ENCODE measurements at regions not wholly inside any gene's neighbourhood (a gene's known extent, or its start where the extent isn't known, plus 50 kb on each side); places are given as distances from the start of the nearest gene placed in this dataset.
A peak's percentile ranks its signal among the peaks of the same experiment; 100 is the strongest.

DNA sequence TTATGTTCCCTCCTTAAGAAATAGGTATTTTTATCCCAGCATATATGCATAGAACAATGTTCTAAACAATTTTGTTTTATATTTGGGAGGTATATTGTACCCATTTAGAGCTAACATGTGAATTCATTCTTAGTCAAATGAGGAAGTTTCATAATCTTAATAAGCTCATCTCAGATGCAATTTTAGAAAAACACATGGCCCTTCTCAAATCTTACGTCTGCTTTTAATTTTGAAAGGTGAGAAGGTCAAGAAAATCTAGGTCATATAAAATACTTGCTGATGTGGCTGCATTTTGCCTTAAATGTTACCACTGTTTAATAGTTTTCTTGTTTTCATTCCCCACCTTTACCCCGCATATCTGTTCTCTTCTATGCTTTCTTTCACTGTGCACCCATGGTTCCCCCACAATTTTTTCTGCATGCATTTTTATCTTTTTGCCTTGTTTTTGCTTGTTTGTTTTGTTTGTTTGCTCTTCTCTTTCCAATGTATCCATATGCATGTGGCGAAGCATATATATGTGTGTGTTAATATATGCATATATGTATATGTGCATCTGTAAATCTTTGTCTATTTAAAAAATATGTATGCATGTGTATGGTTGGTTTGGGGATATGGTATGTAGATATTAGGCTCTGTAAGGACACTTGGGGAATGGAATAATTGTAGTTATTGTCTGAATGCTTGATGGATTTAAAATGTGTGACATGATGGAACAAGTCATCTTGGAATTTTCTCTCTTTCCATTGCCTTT lies 317.1 kb downstream of the BCAT1 start:
- Mint-ChIP-seq H3K36me3 (no peaks in the 10 kb centered on the region), H3K27me3 (ENCODE audit: low read depth) (no peaks in the 10 kb centered on the region), H3K4me3 (no peak overlapping the region), H3K27ac (no peak overlapping the region), H3K4me1 (peaks cover 11% of the 10 kb centered on the region), H3K9me3 (peaks cover 11% of the 10 kb centered on the region)
- no peak for TF ChIP-seq IRF2 (CRISPR knock-in tag; IDR thresholded peaks at IDR 0.05; ENCODE audit: borderline replicate concordance, low read depth)
- TF ChIP-seq, protein P1, sequence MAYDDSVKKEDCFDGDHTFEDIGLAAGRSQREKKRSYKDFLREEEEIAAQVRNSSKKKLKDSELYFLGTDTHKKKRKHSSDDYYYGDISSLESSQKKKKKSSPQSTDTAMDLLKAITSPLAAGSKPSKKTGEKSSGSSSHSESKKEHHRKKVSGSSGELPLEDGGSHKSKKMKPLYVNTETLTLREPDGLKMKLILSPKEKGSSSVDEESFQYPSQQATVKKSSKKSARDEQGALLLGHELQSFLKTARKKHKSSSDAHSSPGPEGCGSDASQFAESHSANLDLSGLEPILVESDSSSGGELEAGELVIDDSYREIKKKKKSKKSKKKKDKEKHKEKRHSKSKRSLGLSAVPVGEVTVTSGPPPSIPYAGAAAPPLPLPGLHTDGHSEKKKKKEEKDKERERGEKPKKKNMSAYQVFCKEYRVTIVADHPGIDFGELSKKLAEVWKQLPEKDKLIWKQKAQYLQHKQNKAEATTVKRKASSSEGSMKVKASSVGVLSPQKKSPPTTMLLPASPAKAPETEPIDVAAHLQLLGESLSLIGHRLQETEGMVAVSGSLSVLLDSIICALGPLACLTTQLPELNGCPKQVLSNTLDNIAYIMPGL (CRISPR knock-in tag; IDR thresholded peaks at IDR 0.05) = no peak
- ChIA-PET POLR2A (no interaction called here), CTCF (interaction anchor here (0.5 kb wide), 1 partner anchor 277 kb away, joined by 4 read pairs; no protein-coding TSS in a partner anchor)
- ATAC-seq (no peak), DNase-seq (ENCODE audit: low spot score) (no peak)

DNA sequence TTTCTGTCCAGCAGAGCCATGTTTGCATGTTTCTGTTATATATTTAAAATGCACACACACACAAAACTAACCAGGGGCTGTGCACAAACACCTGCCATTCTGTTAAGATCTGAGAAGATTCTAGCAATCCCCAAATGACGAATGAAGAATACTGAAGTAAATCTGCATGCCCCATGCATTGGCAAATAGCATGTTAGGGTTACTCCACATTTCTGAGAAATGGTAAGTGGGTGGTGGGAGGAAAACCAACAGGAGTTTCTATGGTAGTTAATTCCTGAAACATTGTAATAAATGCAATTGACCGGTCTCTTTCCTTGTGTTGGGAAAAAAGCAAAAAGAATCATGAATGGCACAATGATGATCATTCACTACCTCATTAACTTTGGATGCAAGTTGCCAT lies 318.0 kb downstream of the BCAT1 start:
- H3K27me3 Mint-ChIP-seq (ENCODE audit: low read depth) = no peaks in the 10 kb centered on the region
- H3K27ac Mint-ChIP-seq = no peak overlapping the region
- POLR2A ChIA-PET = no interaction called here
- ATAC-seq (no peak), DNase-seq (ENCODE audit: low spot score) (no peak)
- TF ChIP-seq, protein P2, sequence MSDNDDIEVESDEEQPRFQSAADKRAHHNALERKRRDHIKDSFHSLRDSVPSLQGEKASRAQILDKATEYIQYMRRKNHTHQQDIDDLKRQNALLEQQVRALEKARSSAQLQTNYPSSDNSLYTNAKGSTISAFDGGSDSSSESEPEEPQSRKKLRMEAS (CRISPR knock-in tag; IDR thresholded peaks at IDR 0.05) = no peak
- TF ChIP-seq NFE2L1 (CRISPR knock-in tag; IDR thresholded peaks at IDR 0.05) = no peak
- TF ChIP-seq, protein P3, sequence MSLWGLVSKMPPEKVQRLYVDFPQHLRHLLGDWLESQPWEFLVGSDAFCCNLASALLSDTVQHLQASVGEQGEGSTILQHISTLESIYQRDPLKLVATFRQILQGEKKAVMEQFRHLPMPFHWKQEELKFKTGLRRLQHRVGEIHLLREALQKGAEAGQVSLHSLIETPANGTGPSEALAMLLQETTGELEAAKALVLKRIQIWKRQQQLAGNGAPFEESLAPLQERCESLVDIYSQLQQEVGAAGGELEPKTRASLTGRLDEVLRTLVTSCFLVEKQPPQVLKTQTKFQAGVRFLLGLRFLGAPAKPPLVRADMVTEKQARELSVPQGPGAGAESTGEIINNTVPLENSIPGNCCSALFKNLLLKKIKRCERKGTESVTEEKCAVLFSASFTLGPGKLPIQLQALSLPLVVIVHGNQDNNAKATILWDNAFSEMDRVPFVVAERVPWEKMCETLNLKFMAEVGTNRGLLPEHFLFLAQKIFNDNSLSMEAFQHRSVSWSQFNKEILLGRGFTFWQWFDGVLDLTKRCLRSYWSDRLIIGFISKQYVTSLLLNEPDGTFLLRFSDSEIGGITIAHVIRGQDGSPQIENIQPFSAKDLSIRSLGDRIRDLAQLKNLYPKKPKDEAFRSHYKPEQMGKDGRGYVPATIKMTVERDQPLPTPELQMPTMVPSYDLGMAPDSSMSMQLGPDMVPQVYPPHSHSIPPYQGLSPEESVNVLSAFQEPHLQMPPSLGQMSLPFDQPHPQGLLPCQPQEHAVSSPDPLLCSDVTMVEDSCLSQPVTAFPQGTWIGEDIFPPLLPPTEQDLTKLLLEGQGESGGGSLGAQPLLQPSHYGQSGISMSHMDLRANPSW (CRISPR knock-in tag; conservative IDR thresholded peaks at IDR 0.05; ENCODE audit: low read depth) = no peak
- no peak for TF ChIP-seq MXD4 (CRISPR knock-in tag; IDR thresholded peaks at IDR 0.05; ENCODE audit: borderline replicate concordance)
- TF ChIP-seq, protein P4, sequence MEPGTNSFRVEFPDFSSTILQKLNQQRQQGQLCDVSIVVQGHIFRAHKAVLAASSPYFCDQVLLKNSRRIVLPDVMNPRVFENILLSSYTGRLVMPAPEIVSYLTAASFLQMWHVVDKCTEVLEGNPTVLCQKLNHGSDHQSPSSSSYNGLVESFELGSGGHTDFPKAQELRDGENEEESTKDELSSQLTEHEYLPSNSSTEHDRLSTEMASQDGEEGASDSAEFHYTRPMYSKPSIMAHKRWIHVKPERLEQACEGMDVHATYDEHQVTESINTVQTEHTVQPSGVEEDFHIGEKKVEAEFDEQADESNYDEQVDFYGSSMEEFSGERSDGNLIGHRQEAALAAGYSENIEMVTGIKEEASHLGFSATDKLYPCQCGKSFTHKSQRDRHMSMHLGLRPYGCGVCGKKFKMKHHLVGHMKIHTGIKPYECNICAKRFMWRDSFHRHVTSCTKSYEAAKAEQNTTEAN (CRISPR knock-in tag; IDR thresholded peaks at IDR 0.05) = no peak
- no peak for TF ChIP-seq ESRRA (CRISPR knock-in tag; IDR thresholded peaks at IDR 0.05; ENCODE audit: borderline replicate concordance)
- no peak for TF ChIP-seq ZNF396 (CRISPR knock-in tag; IDR thresholded peaks at IDR 0.05; ENCODE audit: borderline replicate concordance)
- TF ChIP-seq, protein P5, sequence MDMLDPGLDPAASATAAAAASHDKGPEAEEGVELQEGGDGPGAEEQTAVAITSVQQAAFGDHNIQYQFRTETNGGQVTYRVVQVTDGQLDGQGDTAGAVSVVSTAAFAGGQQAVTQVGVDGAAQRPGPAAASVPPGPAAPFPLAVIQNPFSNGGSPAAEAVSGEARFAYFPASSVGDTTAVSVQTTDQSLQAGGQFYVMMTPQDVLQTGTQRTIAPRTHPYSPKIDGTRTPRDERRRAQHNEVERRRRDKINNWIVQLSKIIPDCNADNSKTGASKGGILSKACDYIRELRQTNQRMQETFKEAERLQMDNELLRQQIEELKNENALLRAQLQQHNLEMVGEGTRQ (CRISPR knock-in tag; IDR thresholded peaks at IDR 0.05) = no peak
- TF ChIP-seq, protein P6, sequence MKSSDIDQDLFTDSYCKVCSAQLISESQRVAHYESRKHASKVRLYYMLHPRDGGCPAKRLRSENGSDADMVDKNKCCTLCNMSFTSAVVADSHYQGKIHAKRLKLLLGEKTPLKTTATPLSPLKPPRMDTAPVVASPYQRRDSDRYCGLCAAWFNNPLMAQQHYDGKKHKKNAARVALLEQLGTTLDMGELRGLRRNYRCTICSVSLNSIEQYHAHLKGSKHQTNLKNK (CRISPR knock-in tag; IDR thresholded peaks at IDR 0.05) = no peak
- no peaks in the 10 kb centered on the region for H3K36me3 Mint-ChIP-seq
- CTCF ChIA-PET = no interaction called here
- H3K9me3 Mint-ChIP-seq = peaks cover 11% of the 10 kb centered on the region
- H3K4me3 Mint-ChIP-seq = no peak overlapping the region
- H3K4me1 Mint-ChIP-seq = peaks cover 5% of the 10 kb centered on the region

DNA sequence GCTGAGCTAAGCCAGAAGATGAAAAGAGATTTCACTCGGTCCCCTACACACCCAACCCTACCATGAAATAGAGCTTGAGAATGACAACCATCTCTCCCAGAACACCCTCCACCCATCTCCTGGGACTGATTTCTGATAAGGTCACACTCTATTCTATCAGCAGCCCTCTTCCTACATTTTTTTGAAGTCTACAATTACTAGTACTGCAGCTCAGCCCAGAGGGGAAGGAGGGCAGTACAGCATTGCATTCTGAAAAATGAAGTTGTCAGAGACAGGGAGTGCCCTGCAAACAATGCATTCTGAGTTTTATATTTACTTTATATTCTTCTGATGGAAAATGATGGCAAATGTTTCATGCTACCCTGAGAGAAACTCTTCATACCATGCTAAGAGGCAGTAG lies 318.5 kb downstream of the BCAT1 start:
- Mint-ChIP-seq H3K4me1 (peaks cover 3% of the 10 kb centered on the region), H3K9me3 (peaks cover 11% of the 10 kb centered on the region), H3K36me3 (no peaks in the 10 kb centered on the region), H3K4me3 (no peak overlapping the region), H3K27me3 (ENCODE audit: low read depth) (no peaks in the 10 kb centered on the region), H3K27ac (no peak overlapping the region)
- POLR2A ChIA-PET = no interaction called here
- CTCF ChIA-PET = no interaction called here
- ATAC-seq (peak; percentile 73), DNase-seq (ENCODE audit: low spot score) (no peak)
- TF ChIP-seq NFATC4 (CRISPR knock-in tag; IDR thresholded peaks at IDR 0.05) (no peak), NR2C2 (CRISPR knock-in tag; IDR thresholded peaks at IDR 0.05) (no peak), ZBTB21 (CRISPR knock-in tag; IDR thresholded peaks at IDR 0.05; ENCODE audit: borderline replicate concordance) (no peak), ZNF121 (CRISPR knock-in tag; IDR thresholded peaks at IDR 0.05) (no peak), TCF7 (CRISPR knock-in tag; IDR thresholded peaks at IDR 0.05; ENCODE audit: low read depth) (no peak), JUN (CRISPR knock-in tag; IDR thresholded peaks at IDR 0.05) (no peak)
- TF ChIP-seq, protein P7, sequence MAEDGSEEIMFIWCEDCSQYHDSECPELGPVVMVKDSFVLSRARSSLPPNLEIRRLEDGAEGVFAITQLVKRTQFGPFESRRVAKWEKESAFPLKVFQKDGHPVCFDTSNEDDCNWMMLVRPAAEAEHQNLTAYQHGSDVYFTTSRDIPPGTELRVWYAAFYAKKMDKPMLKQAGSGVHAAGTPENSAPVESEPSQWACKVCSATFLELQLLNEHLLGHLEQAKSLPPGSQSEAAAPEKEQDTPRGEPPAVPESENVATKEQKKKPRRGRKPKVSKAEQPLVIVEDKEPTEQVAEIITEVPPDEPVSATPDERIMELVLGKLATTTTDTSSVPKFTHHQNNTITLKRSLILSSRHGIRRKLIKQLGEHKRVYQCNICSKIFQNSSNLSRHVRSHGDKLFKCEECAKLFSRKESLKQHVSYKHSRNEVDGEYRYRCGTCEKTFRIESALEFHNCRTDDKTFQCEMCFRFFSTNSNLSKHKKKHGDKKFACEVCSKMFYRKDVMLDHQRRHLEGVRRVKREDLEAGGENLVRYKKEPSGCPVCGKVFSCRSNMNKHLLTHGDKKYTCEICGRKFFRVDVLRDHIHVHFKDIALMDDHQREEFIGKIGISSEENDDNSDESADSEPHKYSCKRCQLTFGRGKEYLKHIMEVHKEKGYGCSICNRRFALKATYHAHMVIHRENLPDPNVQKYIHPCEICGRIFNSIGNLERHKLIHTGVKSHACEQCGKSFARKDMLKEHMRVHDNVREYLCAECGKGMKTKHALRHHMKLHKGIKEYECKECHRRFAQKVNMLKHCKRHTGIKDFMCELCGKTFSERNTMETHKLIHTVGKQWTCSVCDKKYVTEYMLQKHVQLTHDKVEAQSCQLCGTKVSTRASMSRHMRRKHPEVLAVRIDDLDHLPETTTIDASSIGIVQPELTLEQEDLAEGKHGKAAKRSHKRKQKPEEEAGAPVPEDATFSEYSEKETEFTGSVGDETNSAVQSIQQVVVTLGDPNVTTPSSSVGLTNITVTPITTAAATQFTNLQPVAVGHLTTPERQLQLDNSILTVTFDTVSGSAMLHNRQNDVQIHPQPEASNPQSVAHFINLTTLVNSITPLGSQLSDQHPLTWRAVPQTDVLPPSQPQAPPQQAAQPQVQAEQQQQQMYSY (CRISPR knock-in tag; IDR thresholded peaks at IDR 0.05) = no peak
- TF ChIP-seq, protein P8, sequence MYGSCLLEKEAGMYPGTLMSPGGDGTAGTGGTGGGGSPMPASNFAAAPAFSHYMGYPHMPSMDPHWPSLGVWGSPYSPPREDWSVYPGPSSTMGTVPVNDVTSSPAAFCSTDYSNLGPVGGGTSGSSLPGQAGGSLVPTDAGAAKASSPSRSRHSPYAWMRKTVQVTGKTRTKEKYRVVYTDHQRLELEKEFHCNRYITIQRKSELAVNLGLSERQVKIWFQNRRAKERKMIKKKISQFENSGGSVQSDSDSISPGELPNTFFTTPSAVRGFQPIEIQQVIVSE (CRISPR knock-in tag; IDR thresholded peaks at IDR 0.05; ENCODE audit: borderline replicate concordance) = no peak

All from WTC11 (cell line).